ENCODE measurements at regions not wholly inside any gene's neighbourhood (a gene's known extent, or its start where the extent isn't known, plus 50 kb on each side); places are given as distances from the start of the nearest gene placed in this dataset.

GRCh38 chr6:164581563-164581962 lies 727.8 kb downstream of the C6orf118 start:
- no peaks in the 10 kb centered on the region for H3K36me3 ChIP-seq (ENCODE audit: insufficient read depth)
- H3K4me3 ChIP-seq (IDR thresholded peaks at IDR 0.05; ENCODE audit: insufficient read depth, low read depth, low read length) = no peak overlapping the region
- no peak overlapping the region for H3K27ac ChIP-seq
- no peaks in the 10 kb centered on the region for H4K20me1 ChIP-seq (ENCODE audit: insufficient read depth)
- no peak overlapping the region for H3K9ac ChIP-seq
- TF ChIP-seq CTCF (conservative IDR thresholded peaks at IDR 0.05; ENCODE audit: low read depth, low read length) = no peak
- H3K4me2 ChIP-seq = no peak overlapping the region
- no peaks in the 10 kb centered on the region for H3K4me1 ChIP-seq (ENCODE audit: low read depth, poor library complexity, severe bottlenecking)
- no peak overlapping the region for H2AFZ ChIP-seq (ENCODE audit: low read depth)
- H3K27me3 ChIP-seq (ENCODE audit: insufficient read depth, low read depth) = no peaks in the 10 kb centered on the region
- H3K79me2 ChIP-seq (ENCODE audit: insufficient read depth, low read depth) = no peaks in the 10 kb centered on the region

GRCh38 chr6:164579035-164579434 lies 730.4 kb downstream of the C6orf118 start:
- H3K79me2 ChIP-seq (ENCODE audit: insufficient read depth, low read depth) = no peaks in the 10 kb centered on the region
- H4K20me1 ChIP-seq (ENCODE audit: insufficient read depth) = no peaks in the 10 kb centered on the region
- H3K27me3 ChIP-seq (ENCODE audit: insufficient read depth, low read depth) = no peaks in the 10 kb centered on the region
- H3K4me1 ChIP-seq (ENCODE audit: low read depth, poor library complexity, severe bottlenecking) = no peaks in the 10 kb centered on the region
- H3K4me2 ChIP-seq = no peak overlapping the region
- H3K27ac ChIP-seq = no peak overlapping the region
- no peak overlapping the region for H3K4me3 ChIP-seq (IDR thresholded peaks at IDR 0.05; ENCODE audit: insufficient read depth, low read depth, low read length)
- H3K36me3 ChIP-seq (ENCODE audit: insufficient read depth) = no peaks in the 10 kb centered on the region
- no peak for TF ChIP-seq CTCF (conservative IDR thresholded peaks at IDR 0.05; ENCODE audit: low read depth, low read length)
- no peak overlapping the region for H3K9ac ChIP-seq
- H2AFZ ChIP-seq (ENCODE audit: low read depth) = no peak overlapping the region

- Histone ChIP-seq H3K9ac (no peak overlapping the region), H4K20me1 (ENCODE audit: insufficient read depth) (no peaks in the 10 kb centered on the region), H3K36me3 (ENCODE audit: insufficient read depth) (no peaks in the 10 kb centered on the region), H3K4me1 (ENCODE audit: low read depth, poor library complexity, severe bottlenecking) (no peaks in the 10 kb centered on the region), H3K79me2 (ENCODE audit: insufficient read depth, low read depth) (no peaks in the 10 kb centered on the region), H3K4me2 (no peak overlapping the region), H3K27me3 (ENCODE audit: insufficient read depth, low read depth) (no peaks in the 10 kb centered on the region), H3K27ac (no peak overlapping the region), H2AFZ (ENCODE audit: low read depth) (no peak overlapping the region), H3K4me3 (IDR thresholded peaks at IDR 0.05; ENCODE audit: insufficient read depth, low read depth, low read length) (no peak overlapping the region)
- no peak for TF ChIP-seq CTCF (conservative IDR thresholded peaks at IDR 0.05; ENCODE audit: low read depth, low read length)
Measured at GRCh38 chr6:164578616-164579015, 730.8 kb downstream of the C6orf118 start.

GRCh38 chr6:164570801-164571200 lies 738.6 kb downstream of the C6orf118 start:
- TF ChIP-seq CTCF (conservative IDR thresholded peaks at IDR 0.05; ENCODE audit: low read depth, low read length) = no peak
- H2AFZ ChIP-seq (ENCODE audit: low read depth) = no peak overlapping the region

More at GRCh38 chr6:164570801-164571200, 738.6 kb downstream of the C6orf118 start:
- Histone ChIP-seq H3K36me3 (ENCODE audit: insufficient read depth) (no peaks in the 10 kb centered on the region), H3K4me1 (ENCODE audit: low read depth, poor library complexity, severe bottlenecking) (no peaks in the 10 kb centered on the region), H3K9ac (no peak overlapping the region), H3K4me2 (no peak overlapping the region), H3K27ac (no peak overlapping the region), H4K20me1 (ENCODE audit: insufficient read depth) (no peaks in the 10 kb centered on the region), H3K4me3 (IDR thresholded peaks at IDR 0.05; ENCODE audit: insufficient read depth, low read depth, low read length) (no peak overlapping the region), H3K27me3 (ENCODE audit: insufficient read depth, low read depth) (no peaks in the 10 kb centered on the region), H3K79me2 (ENCODE audit: insufficient read depth, low read depth) (no peaks in the 10 kb centered on the region)
